CD4-positive, alpha-beta T cell (primary cell): ENCODE measurements at regions not wholly inside any gene's neighbourhood (a gene's known extent, or its start where the extent isn't known, plus 50 kb on each side); places are given as distances from the start of the nearest gene placed in this dataset.

Source experiments
- ATAC-seq: fragments of 200-7000 bp; cut with Tn5 transposase; one replicate; pipeline ENCODE4 v1.10.0; 2022; ENCODE audit warnings: mild to moderate bottlenecking; ENCODE audit not compliant: poor library complexity
- CTCF ChIA-PET: fragments of 350-600 bp; sonication (Branson Sonifier 250); formaldehyde crosslinking; loops from one replicate; lab custom pipeline; 2021; ENCODE audit warnings: antibody characterized with exemption, inconsistent platforms; lab: Charles Lee
- POLR2A ChIA-PET: fragments of 350-600 bp; sonication (Branson Sonifier 250); formaldehyde crosslinking; loops from one replicate; lab custom pipeline; 2021; ENCODE audit warnings: antibody characterized with exemption, inconsistent platforms; lab: Charles Lee
- DNase-seq, 14 experiments: peaks; one replicate each; pipeline ENCODE4 v3.0.0-alpha.2; 2013 to 2020; ENCODE audit warnings: mixed read lengths in 2 of 14
- H3K27ac ChIP-seq, 2 donors: one replicate each; pipeline versions ENCODE4 v1.5.1 to v1.7.0; 2013; ENCODE audit warnings: low read length in 2 of 2, low read depth in 1 of 2, mild to moderate bottlenecking in 1 of 2
- H3K27me3 ChIP-seq, 2 experiments: 1 replicate in 1 of 2; 2 replicates in 1 of 2; pipeline versions ENCODE4 v1.6.1 to v1.7.0; 2013; ENCODE audit warnings: low read length in 2 of 2, control low read depth in 1 of 2, mild to moderate bottlenecking in 1 of 2, moderate library complexity in 1 of 2; ENCODE audit not compliant: insufficient read depth in 2 of 2, control insufficient read depth in 1 of 2
- H3K36me3 ChIP-seq: one replicate; pipeline ENCODE4 v1.6.1; 2013; ENCODE audit warnings: low read length, control low read depth; ENCODE audit not compliant: insufficient read depth
- H3K4me1 ChIP-seq: one replicate; pipeline ENCODE4 v1.6.1; 2013; ENCODE audit warnings: low read length, control low read depth; ENCODE audit not compliant: insufficient read depth
- H3K4me3 ChIP-seq: one replicate; pipeline ENCODE4 v1.5.1; 2013; ENCODE audit warnings: mild to moderate bottlenecking, low read length, moderate library complexity
- H3K9me3 ChIP-seq, 2 experiments: 1 replicate in 1 of 2; 2 replicates in 1 of 2; pipeline versions ENCODE4 v1.6.1 to v1.7.0; 2013; ENCODE audit warnings: low read length in 2 of 2, mild to moderate bottlenecking in 2 of 2, control low read depth in 1 of 2, moderate library complexity in 1 of 2; ENCODE audit not compliant: control insufficient read depth in 1 of 2, insufficient read depth in 1 of 2
- H3K27ac Mint-ChIP-seq: one replicate; pipeline ENCODE4 v1.8.0; 2020; ENCODE audit warnings: mixed read lengths
- H3K27me3 Mint-ChIP-seq: one replicate; pipeline ENCODE4 v1.8.0; 2021; ENCODE audit warnings: mixed read lengths
- H3K36me3 Mint-ChIP-seq: one replicate; pipeline ENCODE4 v1.8.0; 2021; ENCODE audit warnings: low read depth, mixed read lengths
- H3K4me1 Mint-ChIP-seq: one replicate; pipeline ENCODE4 v1.8.0; 2021; ENCODE audit warnings: low read depth, mixed read lengths
- H3K4me3 Mint-ChIP-seq: one replicate; pipeline ENCODE4 v1.8.0; 2020; ENCODE audit warnings: mild to moderate bottlenecking, mixed read lengths
- H3K9me3 Mint-ChIP-seq: one replicate; pipeline ENCODE4 v1.8.0; 2020; ENCODE audit warnings: mixed read lengths
- CTCF ChIP-seq: fragments of 200-600 bp; IDR thresholded peaks from one replicate; pipeline ENCODE4 v1.8.0; 2022; ENCODE audit warnings: antibody characterized with exemption, mild to moderate bottlenecking
- intact Hi-C, 2 experiments: fragments of 100-400 bp; cut with DNase I in 1 of 2; cut with micrococcal nuclease in 1 of 2; formaldehyde crosslinking; loops; one replicate each; pipeline versions ENCODE4 v1.15.1 to v1.9.0; 2023 to 2025; cut with DNase I, micrococcal nuclease

DNA sequence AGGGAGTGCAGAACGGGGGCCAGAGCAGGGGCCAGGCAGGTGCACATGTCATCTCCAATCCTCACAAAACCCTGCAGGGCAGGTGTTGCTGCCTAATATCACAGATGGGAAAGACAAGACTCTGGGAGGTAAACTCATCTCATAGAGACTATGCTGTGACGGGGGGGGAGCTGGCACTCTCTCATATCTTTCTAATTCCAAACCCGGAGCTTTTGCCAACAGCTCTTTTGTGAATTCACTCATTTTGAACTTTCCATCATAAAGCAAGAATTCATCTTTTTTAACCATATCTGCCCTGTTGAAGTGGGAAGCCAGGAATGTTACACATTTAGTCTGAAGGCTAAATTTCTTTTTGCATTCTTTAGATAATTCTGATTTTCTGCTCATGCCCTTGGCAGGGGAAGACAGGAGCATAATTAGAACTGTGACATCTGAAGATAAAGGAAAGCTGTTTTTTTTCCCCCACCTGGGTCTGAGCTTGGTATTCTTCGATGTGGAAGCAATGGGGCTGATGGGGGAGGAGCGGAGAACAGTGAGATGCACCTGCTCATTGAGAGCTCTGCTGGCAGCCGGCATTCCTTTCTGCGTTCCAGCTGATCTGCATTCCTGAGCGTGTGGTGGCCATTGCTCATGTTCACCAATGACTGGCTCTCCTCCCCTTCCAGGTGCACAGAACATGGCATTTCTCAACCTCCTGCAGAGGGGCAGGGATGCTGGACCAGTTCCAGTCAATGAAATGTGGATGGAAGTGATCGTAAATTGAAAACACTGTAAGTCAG, 159.2 kb downstream of the NSG2 start:
- Histone ChIP-seq H3K36me3 (no peaks in the 10 kb centered on the region), H3K27me3 (peaks cover 0 to 4% of the 10 kb centered on the region in 2 experiments), H3K9me3 (peaks cover 0 to 9% of the 10 kb centered on the region in 2 experiments), H3K4me3 (no peak overlapping the region), H3K27ac (no peak overlapping the region), H3K4me1 (no peaks in the 10 kb centered on the region)
- DNase-seq (no peak), ATAC-seq (no peak)
- CTCF ChIA-PET = no interaction called here
- no peak for TF ChIP-seq CTCF
- POLR2A ChIA-PET = no interaction called here
- intact Hi-C loops = no loop called here
- Mint-ChIP-seq H3K4me3 (no peak overlapping the region), H3K27ac (no peak overlapping the region), H3K4me1 (no peaks in the 10 kb centered on the region), H3K9me3 (peaks cover 4% of the 10 kb centered on the region), H3K27me3 (peaks cover 26% of the 10 kb centered on the region), H3K36me3 (no peaks in the 10 kb centered on the region)

- H3K36me3 ChIP-seq = no peaks in the 10 kb centered on the region
- H3K9me3 ChIP-seq = peaks cover 0 to 5% of the 10 kb centered on the region in 2 experiments
- ChIA-PET POLR2A (no interaction called here), CTCF (no interaction called here)
- H3K4me1 ChIP-seq = no peaks in the 10 kb centered on the region
- DNase-seq (no peak), ATAC-seq (no peak)
- H3K4me3 Mint-ChIP-seq = no peak overlapping the region
- TF ChIP-seq CTCF = no peak
- no peak overlapping the region for H3K27ac ChIP-seq
- no peak overlapping the region for H3K4me3 ChIP-seq
- peaks cover 4% of the 10 kb centered on the region for H3K9me3 Mint-ChIP-seq
- H3K4me1 Mint-ChIP-seq = no peaks in the 10 kb centered on the region
- intact Hi-C loops = no loop called here
- peaks cover 0 to 6% of the 10 kb centered on the region in 2 experiments for H3K27me3 ChIP-seq
- no peaks in the 10 kb centered on the region for H3K36me3 Mint-ChIP-seq
- peaks cover 26% of the 10 kb centered on the region for H3K27me3 Mint-ChIP-seq
- no peak overlapping the region for H3K27ac Mint-ChIP-seq
Observed at GRCh38 chr5:174205939-174206338, 160.4 kb downstream of the NSG2 start.

GRCh38 chr5:174210596-174211276, 165.2 kb downstream of the NSG2 start:
- no peak for DNase-seq
- Mint-ChIP-seq H3K4me1 (no peaks in the 10 kb centered on the region), H3K9me3 (no peaks in the 10 kb centered on the region), H3K36me3 (no peaks in the 10 kb centered on the region), H3K4me3 (no peak overlapping the region), H3K27me3 (peaks cover 21% of the 10 kb centered on the region), H3K27ac (no peak overlapping the region)
- ChIA-PET CTCF (no interaction called here), POLR2A (no interaction called here)
- H3K36me3 ChIP-seq = no peaks in the 10 kb centered on the region
- no peak overlapping the region for H3K27ac ChIP-seq
- TF ChIP-seq CTCF = no peak
- peaks cover 0 to 9% of the 10 kb centered on the region in 2 experiments for H3K9me3 ChIP-seq
- H3K4me1 ChIP-seq = no peaks in the 10 kb centered on the region
- ATAC-seq = no peak
- peaks cover 0 to 6% of the 10 kb centered on the region in 2 experiments for H3K27me3 ChIP-seq
- intact Hi-C loops = no loop called here
- no peak overlapping the region for H3K4me3 ChIP-seq
